Lower leg skin (tissue), 3 donors: ENCODE measurements at regions not wholly inside any gene's neighbourhood (a gene's known extent, or its start where the extent isn't known, plus 50 kb on each side); places are given as distances from the start of the nearest gene placed in this dataset.

Experiments
- POLR2A ChIP-seq, 2 donors: fragments of 450-650 bp; IDR thresholded peaks; one replicate each; pipeline ENCODE4 v1.6.1; 2016 to 2017; ENCODE audit warnings: antibody characterized with exemption in 2 of 2, mild to moderate bottlenecking in 1 of 2, moderate library complexity in 1 of 2
- TF ChIP-seq, protein P1 (sequence below), 3 donors: fragments of 450-650 bp; IDR thresholded peaks; one replicate each; pipeline ENCODE4 v1.5.1; 2016; ENCODE audit warnings: antibody characterized with exemption in 3 of 3, mild to moderate bottlenecking in 3 of 3, moderate library complexity in 2 of 3

DNA sequence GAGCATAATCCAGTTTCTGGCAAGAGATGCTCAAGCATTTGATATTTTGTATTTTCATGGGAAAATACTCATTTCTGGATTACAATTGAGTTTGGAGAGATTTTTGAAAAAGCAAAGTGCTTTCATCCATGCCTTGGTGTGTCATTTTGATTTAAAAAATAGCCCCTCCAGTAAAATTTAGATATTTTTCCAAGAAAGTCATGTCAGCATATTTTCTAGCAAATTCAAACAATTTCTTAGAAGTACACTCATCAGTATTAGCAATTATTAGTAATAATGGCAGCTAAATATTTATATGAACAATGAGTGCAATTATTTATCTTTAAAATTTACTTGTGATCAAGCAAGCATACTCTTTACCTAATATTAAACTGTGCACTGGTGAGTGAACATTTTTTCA is 102.2 kb upstream of the TMEM161B start:
- TF ChIP-seq, protein P1, sequence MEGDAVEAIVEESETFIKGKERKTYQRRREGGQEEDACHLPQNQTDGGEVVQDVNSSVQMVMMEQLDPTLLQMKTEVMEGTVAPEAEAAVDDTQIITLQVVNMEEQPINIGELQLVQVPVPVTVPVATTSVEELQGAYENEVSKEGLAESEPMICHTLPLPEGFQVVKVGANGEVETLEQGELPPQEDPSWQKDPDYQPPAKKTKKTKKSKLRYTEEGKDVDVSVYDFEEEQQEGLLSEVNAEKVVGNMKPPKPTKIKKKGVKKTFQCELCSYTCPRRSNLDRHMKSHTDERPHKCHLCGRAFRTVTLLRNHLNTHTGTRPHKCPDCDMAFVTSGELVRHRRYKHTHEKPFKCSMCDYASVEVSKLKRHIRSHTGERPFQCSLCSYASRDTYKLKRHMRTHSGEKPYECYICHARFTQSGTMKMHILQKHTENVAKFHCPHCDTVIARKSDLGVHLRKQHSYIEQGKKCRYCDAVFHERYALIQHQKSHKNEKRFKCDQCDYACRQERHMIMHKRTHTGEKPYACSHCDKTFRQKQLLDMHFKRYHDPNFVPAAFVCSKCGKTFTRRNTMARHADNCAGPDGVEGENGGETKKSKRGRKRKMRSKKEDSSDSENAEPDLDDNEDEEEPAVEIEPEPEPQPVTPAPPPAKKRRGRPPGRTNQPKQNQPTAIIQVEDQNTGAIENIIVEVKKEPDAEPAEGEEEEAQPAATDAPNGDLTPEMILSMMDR (IDR thresholded peaks at IDR 0.05) = no peak
- TF ChIP-seq POLR2A (IDR thresholded peaks at IDR 0.05) = no peak
